Hematopoietic multipotent progenitor cell treated with erythropoietin and hydrocortisone succinate and interleukin-3 and kit ligand, for 8 days (in vitro differentiated cells): ENCODE measurements at regions not wholly inside any gene's neighbourhood (a gene's known extent, or its start where the extent isn't known, plus 50 kb on each side); places are given as distances from the start of the nearest gene placed in this dataset.
"Not testable (repeated sequence)": the region's sequence is repeated elsewhere in the genome, so short reads cannot be mapped to it uniquely, and the experiment has no call there.

Source experiments
- DNase-seq: peaks from one replicate; pipeline ENCODE4 v3.0.0-alpha.2; 2015

GRCh38 chr2:87497135-87497534 is 250.8 kb upstream of the PLGLB2 start:
- not testable (repeated sequence) for DNase-seq

- DNase-seq, result not testable (repeated sequence)
Observed at GRCh38 chr2:87497700-87498099, 250.2 kb upstream of the PLGLB2 start.

GRCh38 chr2:87498169-87498853 is 249.6 kb upstream of the PLGLB2 start:
- not testable (repeated sequence) for DNase-seq

GRCh38 chr2:87498854-87499238 is 249.0 kb upstream of the PLGLB2 start:
- DNase-seq, result not testable (repeated sequence)

- peak; percentile 32 for DNase-seq
Observed at GRCh38 chr2:87499860-87500259, 248.0 kb upstream of the PLGLB2 start.

- peak; percentile 25 for DNase-seq
Observed at GRCh38 chr2:87500421-87500820, 247.5 kb upstream of the PLGLB2 start.

- peak; percentile 24 for DNase-seq
Observed at GRCh38 chr2:87500951-87501350, 246.9 kb upstream of the PLGLB2 start.

GRCh38 chr2:87502948-87503347 is 244.9 kb upstream of the PLGLB2 start:
- DNase-seq, result not testable (repeated sequence)

GRCh38 chr2:87505239-87505638 is 242.6 kb upstream of the PLGLB2 start:
- DNase-seq, result not testable (repeated sequence)

GRCh38 chr2:87505909-87506308 is 242.0 kb upstream of the PLGLB2 start:
- DNase-seq, result not testable (repeated sequence)

GRCh38 chr2:87507378-87508348 is 240.2 kb upstream of the PLGLB2 start:
- not testable (repeated sequence) for DNase-seq

GRCh38 chr2:87511195-87511778 is 236.6 kb upstream of the PLGLB2 start:
- DNase-seq, result not testable (repeated sequence)

GRCh38 chr2:87512864-87513530 is 234.9 kb upstream of the PLGLB2 start:
- DNase-seq, result not testable (repeated sequence)

GRCh38 chr2:87514034-87514433 is 233.9 kb upstream of the PLGLB2 start:
- DNase-seq, result not testable (repeated sequence)

- not testable (repeated sequence) for DNase-seq
Observed at GRCh38 chr2:87514515-87514914, 233.4 kb upstream of the PLGLB2 start.

- DNase-seq, result peak; percentile 9
Observed at GRCh38 chr2:87515226-87515625, 232.7 kb upstream of the PLGLB2 start.

- DNase-seq, result not testable (repeated sequence)
Observed at GRCh38 chr2:87515875-87516274, 232.0 kb upstream of the PLGLB2 start.

- DNase-seq, result peak; percentile 99
Observed at GRCh38 chr2:87516369-87516967, 231.4 kb upstream of the PLGLB2 start.

- peak; percentile 25 for DNase-seq
Observed at GRCh38 chr2:87517438-87517837, 230.4 kb upstream of the PLGLB2 start.

GRCh38 chr2:87518066-87518465 is 229.8 kb upstream of the PLGLB2 start:
- peak; percentile 21 for DNase-seq

- DNase-seq, result not testable (repeated sequence)
Observed at GRCh38 chr2:87518547-87518946, 229.3 kb upstream of the PLGLB2 start.
